SH-SY5Y (cell line): ENCODE measurements at regions not wholly inside any gene's neighbourhood (a gene's known extent, or its start where the extent isn't known, plus 50 kb on each side); places are given as distances from the start of the nearest gene placed in this dataset.

Experiments
- GATA2 ChIP-seq: IDR thresholded peaks from 2 replicates; pipeline ENCODE4 v1.6.1; 2011; ENCODE audit warnings: mild to moderate bottlenecking, low read depth, low read length
- GATA3 ChIP-seq: IDR thresholded peaks from 2 replicates; pipeline ENCODE4 v1.6.1; 2011; ENCODE audit warnings: low read depth, mild to moderate bottlenecking, low read length, moderate library complexity

- TF ChIP-seq GATA2 (no peak), GATA3 (no peak)
These were observed 121.4 kb downstream of the RRAGC start for GRCh38 chr1:38738207-38738606.

- TF ChIP-seq GATA3 (no peak), GATA2 (no peak)
These were observed 123.2 kb downstream of the RRAGC start for GRCh38 chr1:38736399-38736798.

- TF ChIP-seq GATA2 = no peak
- no peak for TF ChIP-seq GATA3
These were observed 123.9 kb downstream of the RRAGC start for GRCh38 chr1:38735651-38736161.

DNA sequence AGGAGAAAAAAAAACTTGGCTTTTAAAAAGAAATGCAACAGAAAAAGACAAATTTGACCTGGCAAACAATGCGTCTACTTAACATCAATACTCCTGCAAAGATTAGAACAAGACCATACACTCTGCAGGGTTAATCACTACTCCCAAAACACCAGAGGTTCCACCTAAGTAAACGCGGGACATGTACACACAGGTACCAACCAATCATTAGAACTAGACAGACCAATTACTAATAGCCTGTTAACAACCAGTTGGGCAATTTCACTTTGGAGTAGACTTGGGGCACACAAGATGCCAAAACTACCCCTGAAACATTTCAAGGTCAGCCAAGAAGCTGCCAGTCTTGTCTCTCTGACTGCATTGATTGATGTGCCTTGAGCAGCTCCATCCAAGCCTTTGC, 125.8 kb downstream of the RRAGC start:
- no peak for TF ChIP-seq GATA3
- TF ChIP-seq GATA2 = no peak

DNA sequence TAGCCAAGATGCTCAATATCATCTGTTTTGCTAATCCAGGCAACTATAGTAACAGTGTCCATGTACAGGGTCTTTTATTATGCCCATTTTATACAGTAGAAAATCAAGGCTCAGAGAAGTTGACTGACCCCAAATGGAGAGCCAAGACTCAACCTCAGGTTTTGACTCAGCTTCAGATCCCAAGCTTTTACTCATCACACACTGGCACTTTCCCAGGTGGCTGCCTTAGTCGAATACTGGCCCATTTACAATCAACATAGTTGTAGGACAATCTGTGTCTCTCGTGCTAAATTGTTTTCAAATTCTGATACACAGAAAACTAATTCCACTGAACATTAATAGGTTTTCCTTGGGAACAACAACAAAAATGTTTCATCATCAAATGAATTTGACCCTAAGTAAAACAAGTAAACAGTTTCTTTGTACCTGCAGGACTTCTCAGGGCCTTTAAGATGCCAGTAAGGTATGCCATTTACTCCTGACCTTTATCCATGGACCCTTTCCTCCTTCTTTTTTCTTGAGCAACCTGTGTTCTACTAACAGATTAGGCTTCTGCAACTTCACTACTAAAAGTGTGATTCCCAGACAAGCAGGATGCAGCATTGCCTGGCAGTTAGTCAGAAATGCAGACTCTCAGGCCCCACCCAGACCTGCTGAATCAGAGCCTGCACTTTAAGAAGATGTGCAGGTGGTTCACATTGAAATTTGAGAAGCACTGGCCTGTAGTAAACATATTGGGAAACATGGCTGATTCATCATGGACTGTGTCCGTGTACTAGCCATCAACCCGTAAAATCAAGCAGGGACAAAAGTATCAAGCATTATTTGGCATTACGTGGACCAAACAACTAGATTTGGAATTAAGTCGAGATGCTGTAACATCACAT, 128.8 kb downstream of the RRAGC start:
- TF ChIP-seq GATA2 = no peak
- TF ChIP-seq GATA3 = no peak

- TF ChIP-seq GATA3 (no peak), GATA2 (no peak)
These were observed 131.0 kb downstream of the RRAGC start for GRCh38 chr1:38728585-38728908.

- TF ChIP-seq GATA3 = no peak
- TF ChIP-seq GATA2 = no peak
These were observed 131.6 kb downstream of the RRAGC start for GRCh38 chr1:38727684-38728584.

DNA sequence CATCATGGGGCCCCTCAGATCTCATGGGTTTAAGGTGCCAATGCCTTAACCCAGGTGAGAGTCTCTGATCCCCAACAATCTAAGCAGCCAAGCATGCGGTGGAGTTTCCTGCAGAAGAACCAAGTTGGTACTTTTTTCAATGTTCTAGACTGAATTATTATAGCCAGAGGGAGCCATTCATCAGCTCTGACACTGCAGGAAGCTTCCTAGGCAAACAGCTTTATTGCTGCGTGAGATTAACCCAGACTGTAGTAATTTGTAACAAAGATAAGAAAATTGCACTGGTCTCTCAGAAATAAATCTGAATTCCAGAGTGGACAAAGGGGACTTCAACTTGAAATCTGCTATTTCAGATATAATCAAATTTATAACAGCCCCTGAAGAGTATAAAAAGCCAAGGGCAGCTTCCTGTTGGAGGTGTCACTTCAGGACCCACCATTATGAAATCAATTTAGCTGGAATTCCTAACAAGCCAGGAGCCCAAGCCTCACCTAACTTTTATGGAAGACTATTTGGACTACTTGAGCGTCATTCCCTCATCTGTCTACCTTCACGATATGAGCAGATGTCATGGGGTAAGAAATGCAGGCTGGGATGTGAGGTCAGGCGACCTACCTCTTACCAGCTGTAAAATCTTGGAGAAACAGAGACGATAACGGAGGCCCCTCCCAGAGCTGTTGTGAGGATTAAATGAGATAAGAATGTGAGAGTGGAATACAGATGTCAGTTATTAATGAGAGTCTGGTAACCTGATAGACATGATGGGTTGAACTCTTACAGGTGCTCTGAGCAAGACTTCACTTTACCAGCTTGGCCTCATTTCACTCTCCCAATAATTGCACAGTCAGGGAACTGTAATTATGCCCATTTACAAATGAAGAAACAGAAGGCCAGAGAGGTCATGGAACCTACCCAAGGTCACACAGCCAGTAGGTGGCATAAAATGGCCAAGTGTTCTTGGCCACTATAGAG, 135.1 kb downstream of the RRAGC start:
- TF ChIP-seq GATA2 (no peak), GATA3 (no peak)

GRCh38 chr1:38721816-38722215, 137.8 kb downstream of the RRAGC start:
- TF ChIP-seq GATA2 (no peak), GATA3 (no peak)

DNA sequence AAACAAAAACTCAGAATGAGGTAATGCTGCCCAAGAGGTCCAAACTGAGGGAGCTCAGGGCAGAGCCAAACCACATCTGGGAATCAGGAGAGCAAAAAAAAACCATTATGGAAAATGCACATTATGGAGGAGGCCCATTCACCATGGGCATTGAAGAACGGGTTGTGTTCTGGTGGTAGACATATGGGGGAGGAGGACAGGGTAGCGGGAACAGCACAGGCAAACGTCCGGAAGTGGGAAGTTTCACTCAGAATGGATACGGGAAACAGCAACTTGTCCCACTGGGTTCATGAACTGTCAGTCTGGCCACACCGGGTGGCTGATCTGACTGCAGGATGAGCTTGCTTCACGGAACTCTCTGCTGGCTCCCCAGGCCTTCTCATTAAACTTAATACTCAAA, 139.7 kb downstream of the RRAGC start:
- TF ChIP-seq GATA3 (no peak), GATA2 (no peak)

DNA sequence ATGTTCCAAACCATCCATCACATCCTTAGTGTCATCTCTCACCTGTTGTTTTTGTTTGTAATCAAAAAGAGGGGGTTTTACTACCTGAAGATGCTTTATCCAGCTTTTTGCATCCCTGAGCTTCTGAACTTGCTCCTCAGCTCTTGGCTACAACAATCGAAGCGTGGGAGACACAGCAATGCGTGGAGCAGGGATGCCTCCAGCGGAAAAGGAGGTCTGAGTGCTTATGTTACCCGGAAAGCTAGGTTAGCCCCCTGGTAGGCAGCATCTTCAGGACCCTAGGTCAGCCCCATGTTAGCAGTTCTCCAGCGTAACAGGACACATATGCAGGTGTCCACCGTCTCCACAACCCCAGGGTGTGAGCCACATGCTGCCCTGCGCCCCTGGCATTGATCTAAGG, 141.5 kb downstream of the RRAGC start:
- TF ChIP-seq GATA3 (no peak), GATA2 (no peak)

GRCh38 chr1:38716229-38716628, 143.3 kb downstream of the RRAGC start:
- TF ChIP-seq GATA2 (no peak), GATA3 (no peak)

DNA sequence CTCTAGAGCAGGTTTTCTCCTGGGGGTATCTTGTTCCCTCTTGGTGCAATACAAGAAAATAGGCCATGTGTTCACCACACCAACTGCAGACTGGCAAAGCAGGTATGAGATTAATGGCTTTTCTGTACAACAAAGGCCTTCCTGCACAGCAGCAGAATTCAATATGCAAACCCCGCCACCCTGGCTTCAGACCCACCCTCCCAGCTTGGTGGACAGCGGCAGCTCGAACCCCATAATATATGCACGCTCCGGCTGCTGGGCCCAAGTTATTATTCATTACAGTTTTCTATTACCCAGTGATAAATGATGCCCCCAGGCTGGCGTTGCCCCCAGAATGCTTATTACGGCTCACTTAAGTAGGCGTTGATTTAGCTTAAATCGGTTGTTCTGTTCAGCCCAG, 144.2 kb downstream of the RRAGC start:
- TF ChIP-seq GATA2 (no peak), GATA3 (no peak)

DNA sequence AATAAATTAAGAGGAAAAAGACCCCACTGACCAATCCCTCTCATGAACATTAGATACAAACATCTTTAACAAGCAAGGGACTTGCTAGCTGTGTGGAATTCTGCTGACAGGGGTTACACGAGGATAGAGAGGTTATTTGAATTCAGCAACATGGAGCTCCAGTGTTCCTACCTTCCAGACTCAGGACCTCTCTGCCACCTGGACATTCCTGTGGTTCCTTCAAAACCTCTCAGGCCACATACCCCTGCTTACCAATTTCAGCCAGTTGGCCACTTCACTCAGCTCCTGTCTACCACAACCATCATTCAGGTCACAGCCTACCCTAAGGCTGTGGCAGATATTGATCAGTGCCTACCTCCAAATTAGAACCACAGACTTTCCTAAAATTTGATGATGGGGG, 147.5 kb downstream of the RRAGC start:
- TF ChIP-seq GATA2 = no peak
- TF ChIP-seq GATA3 = no peak
